Medulla oblongata (tissue), 1 donor: ENCODE measurements at regions not wholly inside any gene's neighbourhood (a gene's known extent, or its start where the extent isn't known, plus 50 kb on each side); places are given as distances from the start of the nearest gene placed in this dataset.

ENCODE experiments used
- DNase-seq: peaks from one replicate; pipeline ENCODE4 v3.0.0-alpha.2; 2015; ENCODE audit errors: extremely low spot score

GRCh38 chr12:84603484-84604248 lies 308.9 kb downstream of the SLC6A15 start:
- no peak for DNase-seq

- no peak for DNase-seq
Observed at GRCh38 chr12:84601483-84601882, 311.1 kb downstream of the SLC6A15 start.

- DNase-seq, result no peak
Observed at GRCh38 chr12:84599539-84599938, 313.1 kb downstream of the SLC6A15 start.

GRCh38 chr12:84596266-84596665 lies 316.3 kb downstream of the SLC6A15 start:
- no peak for DNase-seq

GRCh38 chr12:84594157-84594556 lies 318.4 kb downstream of the SLC6A15 start:
- no peak for DNase-seq

- DNase-seq, result no peak
Observed at GRCh38 chr12:84585776-84586395, 326.7 kb downstream of the SLC6A15 start.

GRCh38 chr12:84572196-84572595 lies 340.4 kb downstream of the SLC6A15 start:
- no peak for DNase-seq

- no peak for DNase-seq
Observed at GRCh38 chr12:84562331-84562730, 350.3 kb downstream of the SLC6A15 start.

- no peak for DNase-seq
Observed at GRCh38 chr12:84561351-84561750, 351.2 kb downstream of the SLC6A15 start.

GRCh38 chr12:84554199-84554723 lies 358.3 kb downstream of the SLC6A15 start:
- no peak for DNase-seq

GRCh38 chr12:84553331-84554117 lies 359.1 kb downstream of the SLC6A15 start:
- DNase-seq, result no peak

- DNase-seq, result no peak
Observed at GRCh38 chr12:84551373-84551772, 361.2 kb downstream of the SLC6A15 start.

- DNase-seq, result no peak
Observed at GRCh38 chr12:84550518-84550917, 362.1 kb downstream of the SLC6A15 start.

- no peak for DNase-seq
Observed at GRCh38 chr12:84542289-84542688, 370.3 kb downstream of the SLC6A15 start.

- no peak for DNase-seq
Observed at GRCh38 chr12:84537666-84538065, 374.9 kb downstream of the SLC6A15 start.

- DNase-seq, result no peak
Observed at GRCh38 chr12:84512751-84513150, 399.8 kb downstream of the SLC6A15 start.

- DNase-seq, result peak; percentile 26
Observed at GRCh38 chr12:84508851-84509260, 403.7 kb downstream of the SLC6A15 start.

- no peak for DNase-seq
Observed at GRCh38 chr12:84507956-84508850, 404.4 kb downstream of the SLC6A15 start.

GRCh38 chr12:84506282-84506681 lies 406.3 kb downstream of the SLC6A15 start:
- no peak for DNase-seq

- peak; percentile 73 for DNase-seq
Observed at GRCh38 chr12:84502907-84503787, 409.5 kb downstream of the SLC6A15 start.
